NOMO-1 treated with dmso at 0.1 percent for 144 hours (cell line): ENCODE measurements at regions not wholly inside any gene's neighbourhood (a gene's known extent, or its start where the extent isn't known, plus 50 kb on each side); places are given as distances from the start of the nearest gene placed in this dataset.
"Not testable (repeated sequence)": the region's sequence is repeated elsewhere in the genome, so short reads cannot be mapped to it uniquely, and the experiment has no call there.

ENCODE experiments used
- DNase-seq: peaks from one replicate; lab custom pipeline; 2025; ENCODE audit not compliant: unreplicated experiment; lab: John Stamatoyannopoulos, UW

GRCh38 chr15:91356083-91356482 lies 256.0 kb downstream of the SV2B start:
- DNase-seq: no peak

GRCh38 chr15:91357011-91357410 lies 257.0 kb downstream of the SV2B start:
- DNase-seq: no peak

- DNase-seq: no peak
Measured at GRCh38 chr15:91357486-91357885, 257.4 kb downstream of the SV2B start.

- no peak for DNase-seq
Measured at GRCh38 chr15:91358405-91358804, 258.3 kb downstream of the SV2B start.

GRCh38 chr15:91361696-91362095 lies 261.6 kb downstream of the SV2B start:
- not testable (repeated sequence) for DNase-seq

GRCh38 chr15:91366111-91366510 lies 266.1 kb downstream of the SV2B start:
- no peak for DNase-seq

- no peak for DNase-seq
Measured at GRCh38 chr15:91368611-91369010, 268.6 kb downstream of the SV2B start.

- DNase-seq: no peak
Measured at GRCh38 chr15:91369823-91370222, 269.8 kb downstream of the SV2B start.

GRCh38 chr15:91371345-91371744 lies 271.3 kb downstream of the SV2B start:
- DNase-seq: not testable (repeated sequence)

GRCh38 chr15:91374336-91374735 lies 274.3 kb downstream of the SV2B start:
- DNase-seq: no peak

GRCh38 chr15:91376038-91376437 lies 276.0 kb downstream of the SV2B start:
- no peak for DNase-seq

- no peak for DNase-seq
Measured at GRCh38 chr15:91380114-91380513, 280.1 kb downstream of the SV2B start.

- no peak for DNase-seq
Measured at GRCh38 chr15:91383532-91383931, 283.5 kb downstream of the SV2B start.

GRCh38 chr15:91384189-91384730 lies 284.2 kb downstream of the SV2B start:
- DNase-seq: no peak

- DNase-seq: no peak
Measured at GRCh38 chr15:91385311-91385710, 285.3 kb downstream of the SV2B start.

GRCh38 chr15:91393186-91393585 lies 293.1 kb downstream of the SV2B start:
- DNase-seq: peak; percentile 27

GRCh38 chr15:91400481-91400880 lies 300.4 kb downstream of the SV2B start:
- DNase-seq: no peak

- no peak for DNase-seq
Measured at GRCh38 chr15:91407269-91407889, 307.3 kb downstream of the SV2B start.

- DNase-seq: no peak
Measured at GRCh38 chr15:91408476-91409076, 308.5 kb downstream of the SV2B start.

GRCh38 chr15:91409387-91409786 lies 309.3 kb downstream of the SV2B start:
- DNase-seq: no peak

GRCh38 chr15:91411586-91411985 lies 311.5 kb downstream of the SV2B start:
- no peak for DNase-seq

- no peak for DNase-seq
Measured at GRCh38 chr15:91412138-91412928, 312.3 kb downstream of the SV2B start.
